ENCODE measurements at regions not wholly inside any gene's neighbourhood (a gene's known extent, or its start where the extent isn't known, plus 50 kb on each side); places are given as distances from the start of the nearest gene placed in this dataset.
"Not testable (repeated sequence)": the region's sequence is repeated elsewhere in the genome, so short reads cannot be mapped to it uniquely, and the experiment has no call there.

DNA sequence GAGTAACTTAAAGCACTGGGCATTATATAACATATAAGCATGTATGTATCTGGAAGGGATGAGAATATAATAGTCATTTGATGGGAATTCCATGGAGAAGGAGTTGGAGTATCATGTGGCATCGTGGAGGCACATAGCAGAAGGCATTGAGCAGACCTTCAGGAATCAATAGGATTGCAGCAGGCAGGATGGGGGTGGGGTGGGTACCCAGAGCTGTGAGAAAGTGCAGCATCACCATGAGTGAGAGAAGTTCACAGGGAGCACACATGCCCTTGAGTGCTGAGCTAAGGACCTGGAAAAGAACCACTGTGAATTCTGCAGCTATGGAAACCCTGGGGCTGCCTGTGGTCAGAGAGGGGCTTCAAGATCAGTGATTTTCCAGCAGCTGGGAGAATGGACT is 57.3 kb downstream of the MED10 start:
- DNase-seq = no peak

DNA sequence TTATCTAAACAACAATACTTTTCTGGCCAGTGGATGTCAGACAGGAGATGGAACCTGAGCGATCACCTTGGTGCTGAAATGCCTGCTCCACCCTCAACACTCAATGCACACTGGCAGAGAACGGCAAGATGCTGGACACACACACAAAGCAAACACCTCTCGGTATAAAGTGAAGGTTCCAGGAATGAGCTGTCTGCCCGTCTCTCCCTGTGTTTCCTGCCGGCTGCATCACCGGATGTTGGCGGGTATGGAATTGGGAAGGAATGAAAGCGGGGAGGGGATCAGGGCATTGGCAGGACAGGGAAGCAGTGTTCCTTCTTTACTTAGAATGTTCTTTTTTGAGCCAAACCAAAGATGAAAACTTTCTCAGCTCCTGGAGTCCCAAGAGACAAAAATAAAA is 59.2 kb downstream of the MED10 start:
- DNase-seq = no peak

DNA sequence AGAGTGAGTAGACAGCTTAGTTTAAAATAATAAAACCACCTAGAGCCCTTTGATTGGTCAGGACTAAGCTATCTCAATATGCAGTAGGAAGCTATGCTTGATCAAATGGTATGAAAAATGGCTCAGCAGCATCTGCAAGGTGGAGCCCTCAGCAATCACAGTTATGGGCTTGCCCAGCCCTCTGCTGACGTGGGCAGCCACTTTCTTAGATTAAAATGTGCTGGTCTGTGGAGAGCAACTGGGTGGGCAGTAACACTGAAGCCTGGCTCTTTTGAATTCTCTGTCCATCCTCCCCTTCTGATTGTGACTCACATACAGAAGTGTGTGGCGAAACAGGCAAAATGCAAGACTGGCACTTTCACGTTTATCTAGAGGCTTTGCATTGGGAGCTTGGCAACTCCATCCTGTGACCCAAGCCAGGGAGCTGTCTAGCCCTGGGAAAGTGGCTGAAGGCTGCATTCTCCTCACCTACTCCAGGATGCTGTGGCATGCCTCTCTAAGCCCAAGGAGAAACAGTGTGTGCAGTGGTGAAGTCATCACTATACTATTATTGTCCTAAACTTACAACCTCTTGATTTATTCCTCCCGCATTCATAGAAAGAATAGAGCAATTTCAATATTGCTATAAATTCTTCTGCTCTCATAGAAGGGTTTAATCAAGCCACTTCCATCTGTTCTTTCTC is 61.1 kb downstream of the MED10 start:
- no peak for DNase-seq

DNA sequence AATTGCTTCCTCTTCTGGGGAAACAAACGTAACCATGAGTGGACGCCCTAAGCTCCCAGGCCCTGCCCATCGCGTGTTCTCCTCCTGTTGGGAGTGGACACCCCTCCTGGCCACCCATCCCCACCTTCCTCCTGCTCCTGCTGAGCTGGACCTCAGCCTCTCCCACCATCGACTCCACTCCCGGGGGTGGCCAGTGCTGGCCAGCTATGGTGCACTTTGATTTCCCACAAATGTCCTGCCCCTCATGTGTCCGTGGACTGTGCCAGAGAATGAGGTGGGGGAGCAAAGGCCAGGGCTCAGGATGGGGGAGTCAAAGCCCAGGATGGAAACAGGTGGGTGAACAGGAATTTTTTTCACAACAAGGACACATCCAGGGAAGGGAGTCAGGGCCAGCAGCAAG is 62.8 kb downstream of the MED10 start:
- no peak for DNase-seq

DNA sequence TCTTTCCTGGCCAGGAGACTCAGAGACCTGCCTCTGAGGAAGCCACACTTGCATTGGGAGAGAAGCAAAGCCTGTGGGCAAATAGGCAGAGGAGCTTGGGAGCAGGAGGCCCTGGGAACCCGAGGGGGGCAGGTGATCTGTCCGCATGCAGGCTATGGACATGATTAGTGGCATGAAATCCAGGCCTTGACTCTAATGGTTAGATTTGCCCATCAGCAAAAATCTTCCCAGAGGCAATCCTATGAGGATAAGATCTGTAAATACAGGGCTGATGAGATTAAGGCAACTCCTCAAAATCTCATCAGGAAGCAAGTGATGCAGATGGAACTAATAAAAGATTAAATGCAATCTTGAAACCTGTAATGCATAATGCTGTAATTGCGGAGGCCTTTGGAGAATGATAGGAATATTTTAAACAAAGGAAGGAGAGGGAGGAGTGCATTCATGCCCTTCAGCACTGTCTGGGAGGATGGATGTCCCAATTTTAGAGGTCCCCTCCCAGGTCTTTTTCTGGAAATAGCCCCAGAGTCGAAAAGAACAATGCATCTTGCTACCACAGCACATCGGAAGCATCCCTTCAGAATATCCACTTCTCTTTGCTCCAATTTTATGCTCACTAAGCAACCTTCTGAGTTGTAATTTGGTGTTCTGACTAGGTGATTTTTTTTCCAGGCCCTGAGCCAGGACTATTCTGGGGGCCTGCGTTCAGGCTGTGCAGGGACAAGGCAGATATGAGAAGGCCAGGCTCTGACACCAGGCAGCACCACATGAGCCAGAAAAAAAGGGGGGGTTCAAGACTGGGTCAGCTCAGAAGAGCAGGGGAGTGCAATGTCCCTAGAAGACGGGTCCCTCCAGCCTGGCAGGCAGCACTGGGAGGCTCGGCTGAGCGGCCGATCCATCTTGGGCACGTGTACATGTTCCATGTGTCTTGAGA is 66.5 kb downstream of the MED10 start:
- DNase-seq = no peak

DNA sequence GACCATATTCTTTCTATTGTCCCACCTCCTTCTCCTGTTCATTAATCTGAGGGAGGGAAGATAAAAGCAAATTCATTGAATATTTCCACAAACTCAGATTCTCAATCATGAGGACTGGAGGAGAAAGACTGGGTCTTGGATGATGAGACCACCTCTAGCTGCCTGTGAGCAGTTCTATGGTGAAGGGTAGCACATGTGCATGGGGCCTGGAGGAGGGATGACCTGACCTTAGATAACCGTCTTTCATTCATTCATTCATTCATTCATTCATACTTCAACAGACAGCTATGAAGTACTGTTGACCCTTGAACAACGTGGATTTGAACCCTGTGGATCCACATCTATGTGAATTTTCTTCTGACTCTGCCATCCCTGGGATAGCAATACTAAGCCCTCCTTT is 68.4 kb downstream of the MED10 start:
- no peak for DNase-seq

DNA sequence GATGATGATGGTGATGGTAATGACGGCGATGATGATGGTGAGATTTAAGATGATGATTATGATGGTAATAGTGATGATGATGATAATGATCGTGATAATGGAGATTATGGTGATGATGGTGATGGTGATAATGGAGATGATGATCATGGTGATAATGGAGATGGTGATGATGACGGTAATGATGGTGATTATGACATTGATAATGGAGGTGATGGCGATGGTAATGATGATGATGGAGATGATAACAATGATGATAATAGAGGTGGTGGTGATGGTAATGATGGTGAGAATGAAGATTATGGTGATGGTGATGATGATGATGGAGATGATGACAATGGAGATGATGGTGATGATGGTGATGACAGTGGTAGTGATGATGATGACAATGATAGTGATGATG is 69.7 kb downstream of the MED10 start:
- no peak for DNase-seq

DNA sequence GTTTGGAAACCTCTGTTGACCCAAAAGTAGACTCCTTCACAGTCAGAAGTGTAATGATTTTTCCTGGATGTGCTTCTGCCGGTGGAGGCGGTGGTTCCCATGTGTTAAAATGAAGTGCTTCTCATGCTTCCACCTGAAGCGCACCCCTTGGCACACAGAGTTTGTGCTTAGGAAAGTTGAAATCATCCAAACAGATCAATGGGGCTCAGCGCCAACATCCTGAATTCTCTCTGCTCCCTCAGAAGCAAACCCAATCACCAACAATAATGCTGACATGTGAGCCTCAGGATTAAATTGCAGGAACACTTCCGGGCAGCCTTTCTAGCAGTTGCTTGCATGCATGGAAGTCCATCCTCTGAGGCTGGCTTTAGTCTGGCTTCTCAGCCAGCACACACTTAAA is 71.0 kb downstream of the MED10 start:
- no peak for DNase-seq

DNA sequence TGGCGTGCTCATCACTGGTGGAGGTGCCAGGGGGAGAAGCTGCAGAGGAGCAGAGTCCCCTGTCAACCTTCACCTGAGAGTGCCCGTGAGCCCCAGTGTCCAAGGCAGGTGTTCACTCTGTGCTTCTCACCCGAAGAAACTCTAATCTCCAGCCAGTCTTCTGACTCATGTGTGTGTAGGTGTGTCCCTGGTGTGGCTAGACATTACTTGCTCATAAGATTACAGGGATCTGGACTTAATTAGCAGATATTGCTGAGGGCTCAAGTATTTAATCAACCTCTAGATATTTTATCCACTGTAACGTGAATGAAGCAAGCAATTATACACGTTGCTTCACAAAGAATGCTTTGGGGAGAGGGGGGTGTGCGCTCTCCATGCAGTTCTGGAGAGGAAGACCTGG is 72.5 kb downstream of the MED10 start:
- no peak for DNase-seq

DNA sequence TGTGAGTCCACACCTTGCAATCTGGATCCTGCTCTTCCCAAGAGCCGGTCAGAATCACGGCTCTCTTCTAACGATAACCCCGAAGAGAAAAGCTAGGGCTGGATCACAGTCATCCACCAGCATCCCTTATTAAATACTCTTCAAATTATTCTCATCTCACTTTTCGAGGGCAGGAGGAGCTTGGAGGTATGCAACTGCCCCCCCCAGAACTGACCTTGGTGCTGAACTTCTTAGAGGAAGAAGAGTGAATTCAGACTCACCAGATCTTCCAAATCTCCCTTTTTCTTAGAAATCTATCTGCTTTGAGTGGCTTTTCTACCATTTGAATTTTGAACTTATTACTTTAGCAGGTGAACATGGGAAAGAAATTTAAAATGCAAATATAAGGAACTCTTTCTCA is 75.7 kb downstream of the MED10 start:
- DNase-seq = no peak

DNA sequence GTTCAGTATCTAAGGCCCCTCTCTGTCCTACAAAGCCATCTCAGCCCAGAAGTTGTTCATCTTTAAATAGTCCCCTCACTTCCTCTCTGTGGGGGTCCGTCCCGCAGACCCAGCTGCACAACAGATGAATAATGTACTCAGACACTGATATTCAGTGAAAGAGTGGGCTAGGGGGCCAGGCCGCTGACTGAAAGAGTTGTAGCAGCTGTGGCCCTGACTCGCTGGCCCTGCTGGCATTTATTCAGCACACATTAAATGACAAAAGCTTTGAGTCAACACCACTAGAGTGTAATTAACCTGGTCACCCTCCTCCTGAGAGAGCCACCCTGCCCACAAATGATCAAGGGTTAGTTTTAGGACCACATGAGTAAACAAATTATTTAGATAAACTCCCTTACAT is 76.3 kb downstream of the MED10 start:
- no peak for DNase-seq

DNA sequence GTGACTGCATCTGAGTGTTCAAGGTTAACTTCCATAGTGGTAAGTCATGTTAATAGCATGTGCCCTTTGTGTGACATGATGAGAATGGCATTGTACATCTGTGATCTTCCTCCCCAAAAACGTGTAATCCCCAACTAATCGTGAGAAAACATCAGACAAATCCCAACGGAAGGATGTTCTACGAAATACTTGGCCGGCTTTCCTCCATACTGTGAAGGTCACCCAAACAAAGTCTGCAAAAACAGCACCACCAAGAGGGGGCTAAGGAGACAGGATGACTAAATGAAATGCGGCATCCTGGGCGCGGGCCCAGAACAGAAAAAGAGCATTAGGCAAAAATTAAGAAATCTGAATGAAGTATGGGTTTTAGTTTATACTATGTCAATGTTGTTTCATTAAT is 81.8 kb downstream of the MED10 start:
- DNase-seq = no peak

DNA sequence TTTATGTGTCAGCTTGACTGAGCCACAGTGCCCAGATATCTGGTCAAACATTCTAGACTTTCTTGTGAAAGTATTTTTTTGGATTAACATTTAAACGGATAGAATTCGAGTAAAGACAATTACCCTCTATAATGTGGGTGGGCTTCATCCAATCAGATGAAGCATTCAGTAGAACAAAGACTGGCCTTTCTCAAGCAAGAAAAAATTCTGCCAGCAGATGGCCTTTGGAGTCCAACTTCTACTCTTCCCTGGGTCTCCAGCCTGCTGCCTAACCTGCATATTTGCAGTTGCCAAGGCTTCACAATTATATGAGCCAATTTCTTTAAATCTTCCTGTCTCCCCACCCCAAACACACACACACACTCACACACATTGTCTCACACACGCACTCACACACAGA is 86.4 kb downstream of the MED10 start:
- DNase-seq = no peak

DNA sequence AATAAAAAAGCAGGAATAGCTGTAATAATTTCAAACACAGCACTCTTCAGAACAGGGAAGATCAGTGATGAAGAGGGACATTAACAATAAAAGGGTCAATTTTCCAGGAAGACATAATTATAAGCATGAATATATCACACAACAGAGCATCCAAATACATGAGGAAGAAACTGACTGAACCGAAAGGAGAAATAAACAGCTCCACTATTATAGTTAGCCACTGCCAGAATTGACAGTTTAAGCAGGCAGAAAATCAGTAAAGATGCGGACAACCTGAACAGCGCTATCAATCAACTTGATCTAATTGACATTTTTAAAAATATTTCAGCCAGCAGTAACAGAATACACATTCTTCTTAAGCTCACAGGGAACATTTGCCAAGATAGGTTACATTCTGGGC is 89.1 kb downstream of the MED10 start:
- DNase-seq = no peak

DNA sequence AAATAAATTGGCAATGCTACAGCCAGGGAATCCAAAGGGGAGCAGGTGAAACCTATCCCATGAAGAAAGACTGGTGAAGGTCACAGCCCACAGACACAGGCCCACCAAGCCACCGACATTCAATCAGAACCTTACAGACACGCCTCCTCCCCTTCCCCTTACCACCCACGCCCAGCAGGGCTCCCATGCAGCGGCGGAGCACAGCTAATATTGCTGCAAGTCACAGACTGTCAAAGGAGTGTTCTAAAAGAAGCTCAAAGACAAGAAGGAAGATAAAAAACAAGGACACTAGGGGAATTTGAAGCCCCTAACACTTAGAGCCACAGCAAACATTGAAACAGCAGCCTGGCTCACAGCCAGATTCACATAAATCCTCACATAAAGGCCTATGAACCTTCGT is 91.2 kb downstream of the MED10 start:
- DNase-seq = no peak

DNA sequence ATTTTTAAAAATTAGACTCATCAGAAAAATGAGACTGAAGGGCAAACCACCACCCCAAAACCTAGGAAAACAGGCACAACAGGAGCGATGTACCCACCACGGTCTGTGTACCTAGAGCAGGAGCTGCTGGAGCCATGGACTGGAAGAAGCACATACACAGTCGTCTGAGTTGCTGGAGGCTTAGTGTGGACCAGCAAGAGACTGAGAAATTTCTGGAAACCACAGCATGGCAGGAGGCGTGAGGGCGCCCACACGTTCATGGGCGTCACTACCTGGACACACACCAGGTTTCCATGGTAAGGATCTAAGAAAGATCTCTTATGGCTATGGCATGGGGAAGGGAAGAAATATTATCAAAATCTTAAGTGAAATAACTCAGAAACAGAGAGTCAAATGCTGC is 91.9 kb downstream of the MED10 start:
- DNase-seq = no peak

DNA sequence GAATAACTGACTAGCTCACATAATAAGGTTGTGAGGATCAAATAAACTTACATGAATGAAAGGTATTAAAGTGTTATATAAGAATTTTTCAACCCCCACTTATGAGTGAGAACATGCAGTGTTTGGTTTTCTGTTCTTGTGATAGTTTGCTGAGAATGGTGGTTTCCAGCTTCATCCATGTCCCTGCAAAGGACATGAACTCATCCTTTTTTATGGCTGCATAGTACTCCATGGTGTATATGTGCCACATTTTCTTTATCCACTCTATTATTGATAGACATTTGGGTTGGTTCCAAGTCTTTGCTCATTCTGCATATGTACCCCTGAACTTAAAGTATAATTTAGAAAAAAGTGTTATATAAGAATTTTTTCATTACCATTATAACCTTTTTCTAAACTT is 93.9 kb downstream of the MED10 start:
- DNase-seq = not testable (repeated sequence)

DNA sequence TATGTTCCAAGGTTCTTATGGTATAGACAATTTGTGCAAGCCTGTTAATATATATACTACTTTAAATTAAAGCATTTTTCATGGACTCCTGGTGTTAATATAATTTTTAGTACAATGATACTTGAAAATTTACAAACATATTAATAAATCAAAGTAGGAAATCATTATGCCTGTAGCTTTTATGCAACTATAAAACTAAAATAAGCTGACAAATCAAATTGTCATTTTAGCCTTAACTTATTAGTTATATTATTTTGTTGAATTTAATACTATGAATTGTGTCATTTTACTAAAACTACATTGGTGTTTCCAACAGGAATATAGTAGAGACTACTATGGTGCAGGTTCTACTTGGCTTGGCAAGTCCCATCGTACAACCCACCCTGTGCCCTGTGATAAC is 96.0 kb downstream of the MED10 start:
- no peak for DNase-seq

DNA sequence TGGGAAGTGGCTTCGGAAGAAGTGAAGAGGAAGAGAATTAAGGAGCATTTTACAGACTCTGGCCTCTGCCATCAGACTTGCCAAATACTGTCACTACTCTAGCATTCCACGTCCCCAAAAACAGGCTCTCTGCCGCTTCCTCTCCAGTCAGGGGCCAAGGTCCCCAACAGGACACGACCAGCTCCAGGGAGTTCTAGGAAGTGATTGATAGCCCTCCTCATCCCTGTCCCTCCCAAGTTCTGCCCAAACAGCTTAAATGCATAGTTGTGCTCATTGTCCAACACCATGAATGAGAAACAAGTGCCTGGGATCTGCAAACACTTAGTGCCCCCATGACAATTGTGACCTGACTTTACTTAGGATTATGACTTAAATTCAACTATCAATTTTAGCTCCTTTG is 96.5 kb downstream of the MED10 start:
- no peak for DNase-seq

DNA sequence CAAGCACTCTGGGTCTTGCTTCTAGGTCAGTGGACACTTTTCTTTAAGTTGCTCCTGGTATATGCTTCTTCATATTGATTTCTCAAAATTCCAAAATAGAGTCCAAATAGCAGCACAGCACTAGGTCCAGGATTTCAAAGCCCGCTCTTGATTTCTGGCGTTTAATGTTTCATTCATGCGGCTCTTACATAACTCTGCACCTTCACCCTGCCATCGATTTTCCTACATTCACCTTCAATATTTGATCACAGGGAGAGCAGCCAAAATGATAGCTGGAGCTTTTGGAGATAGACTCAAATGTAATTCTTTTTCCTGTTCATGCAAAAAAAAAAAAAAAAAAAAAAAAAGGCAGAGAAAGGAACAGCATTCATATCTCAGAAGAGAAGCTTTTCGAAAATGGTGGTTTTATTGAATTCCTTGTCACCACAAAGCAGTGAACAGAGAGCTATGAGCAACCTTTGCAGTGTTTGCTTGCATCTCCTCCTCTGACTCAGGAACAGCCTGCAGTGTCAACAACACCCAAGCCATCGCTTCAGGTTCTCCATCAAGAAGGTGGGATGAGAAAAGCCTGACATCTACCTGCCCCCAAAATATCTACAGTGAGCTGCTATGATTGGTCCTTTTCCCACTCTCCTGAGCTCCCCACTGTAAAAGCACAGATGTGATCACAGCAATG is 97.8 kb downstream of the MED10 start:
- DNase-seq = no peak

DNA sequence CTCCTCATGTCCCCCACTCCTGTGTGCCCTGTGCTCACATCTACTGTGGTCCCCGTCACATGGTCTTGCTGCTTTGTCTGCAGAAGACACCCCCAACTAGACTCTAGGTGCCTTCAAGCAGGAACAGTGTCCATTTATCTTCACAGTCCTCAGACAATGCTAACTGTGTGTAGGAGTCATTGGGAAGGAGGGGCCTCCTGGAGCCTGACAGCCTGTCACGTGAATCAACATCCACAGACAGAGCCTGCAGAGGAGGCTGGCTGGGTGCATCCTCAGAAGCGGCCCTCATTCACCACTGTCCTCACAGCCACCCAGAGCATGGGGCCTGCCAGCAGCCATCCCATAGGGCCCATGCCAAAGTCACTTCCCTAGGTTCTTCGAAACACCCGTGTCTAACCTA is 98.7 kb downstream of the MED10 start:
- no peak for DNase-seq

DNA sequence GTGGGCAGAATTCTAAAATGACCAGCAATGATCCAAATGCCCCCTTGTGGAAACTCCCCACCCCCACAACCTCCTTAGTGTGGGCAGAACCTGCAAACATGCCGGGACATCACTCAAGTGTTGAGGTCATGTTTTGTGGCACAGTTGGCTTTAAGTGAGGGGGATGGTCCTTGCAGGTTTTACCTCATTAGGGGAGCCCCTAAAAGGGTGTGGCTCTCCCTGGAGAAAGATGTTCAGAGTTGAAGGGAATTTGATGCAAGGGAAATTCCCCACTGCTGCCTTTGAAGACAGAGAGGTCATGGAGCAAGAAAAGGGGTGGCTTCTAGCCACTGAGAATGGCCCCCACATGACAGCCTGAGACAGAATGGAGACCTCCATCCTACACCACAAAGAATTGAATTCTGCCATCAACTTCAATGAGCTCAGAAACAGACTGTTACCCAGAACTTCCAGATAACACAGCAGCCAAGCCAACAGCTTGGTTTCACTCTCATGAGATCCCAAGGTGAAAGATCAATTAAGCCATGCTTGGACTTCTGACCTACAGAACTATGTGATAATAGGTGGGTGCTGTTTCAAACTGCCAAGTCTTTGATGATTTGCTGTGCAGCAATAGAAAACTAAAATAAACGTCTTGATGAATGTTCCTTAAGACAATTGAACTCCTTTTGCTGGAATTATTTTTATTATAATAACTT is 103.4 kb downstream of the MED10 start:
- DNase-seq = no peak

DNA sequence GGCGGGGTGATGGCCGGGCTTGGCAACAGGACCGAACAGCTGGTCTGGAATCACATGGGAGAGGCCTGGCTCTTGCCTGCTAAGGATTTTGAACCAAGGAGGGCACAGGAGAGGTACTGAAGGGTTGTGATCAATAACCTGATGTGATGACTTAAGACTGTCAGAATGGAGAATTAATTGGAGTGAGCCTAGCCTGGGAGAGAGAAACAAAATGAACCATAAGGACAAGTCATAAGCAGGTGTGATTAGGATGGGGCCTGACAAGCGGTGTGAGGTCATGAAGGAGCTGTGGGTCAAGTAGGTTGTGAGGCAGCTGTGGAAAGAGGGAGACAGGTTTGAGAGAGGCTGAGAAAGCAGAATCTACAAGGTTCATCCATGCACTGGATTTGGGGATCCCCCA is 104.6 kb downstream of the MED10 start:
- no peak for DNase-seq

Data from left hindlimb (tissue), 1 donor.